SK-N-SH treated with all-trans-retinoic acid at 6 μM for 48 hours (cell line): ENCODE measurements at regions not wholly inside any gene's neighbourhood (a gene's known extent, or its start where the extent isn't known, plus 50 kb on each side); places are given as distances from the start of the nearest gene placed in this dataset.

Experiments used
- ARNTL ChIP-seq: fragments of 450-650 bp; formaldehyde crosslinking; IDR thresholded peaks from 2 replicates; pipeline ENCODE4 v1.5.0; 2020; ENCODE audit warnings: low read depth, mild to moderate bottlenecking, moderate library complexity, borderline replicate concordance
- BACH2 ChIP-seq: fragments of 250-450 bp; sonication (Bioruptor Pico); IDR thresholded peaks from 2 replicates; pipeline ENCODE4 v1.9.0; 2021; ENCODE audit warnings: mild to moderate bottlenecking, borderline replicate concordance
- GLIS3 ChIP-seq: fragments of 250-450 bp; sonication (Bioruptor Pico); IDR thresholded peaks from 2 replicates; pipeline ENCODE4 v1.5.0; 2020; ENCODE audit warnings: mild to moderate bottlenecking, moderate library complexity
- ISL1 ChIP-seq: fragments of 250-450 bp; sonication (Bioruptor Pico); IDR thresholded peaks from 2 replicates; pipeline ENCODE4 v2.1.2; 2022; ENCODE audit warnings: mild to moderate bottlenecking, moderate library complexity
- PPARA ChIP-seq: fragments of 250-450 bp; sonication (Bioruptor Pico); IDR thresholded peaks from 2 replicates; pipeline ENCODE4 v1.5.0; 2020; ENCODE audit warnings: mild to moderate bottlenecking, borderline replicate concordance
- TOX ChIP-seq: fragments of 250-450 bp; sonication (Bioruptor Pico); IDR thresholded peaks from 2 replicates; pipeline ENCODE4 v1.8.0; 2021; ENCODE audit warnings: mild to moderate bottlenecking, moderate library complexity, borderline replicate concordance
- ZC3H10 ChIP-seq: fragments of 250-450 bp; sonication (Bioruptor Pico); IDR thresholded peaks from 2 replicates; pipeline ENCODE4 v1.5.1; 2021; ENCODE audit warnings: mild to moderate bottlenecking, moderate library complexity
- ZNF70 ChIP-seq: fragments of 450-650 bp; formaldehyde crosslinking; IDR thresholded peaks from 2 replicates; pipeline ENCODE4 v1.5.0; 2020; ENCODE audit warnings: mild to moderate bottlenecking, moderate library complexity

DNA sequence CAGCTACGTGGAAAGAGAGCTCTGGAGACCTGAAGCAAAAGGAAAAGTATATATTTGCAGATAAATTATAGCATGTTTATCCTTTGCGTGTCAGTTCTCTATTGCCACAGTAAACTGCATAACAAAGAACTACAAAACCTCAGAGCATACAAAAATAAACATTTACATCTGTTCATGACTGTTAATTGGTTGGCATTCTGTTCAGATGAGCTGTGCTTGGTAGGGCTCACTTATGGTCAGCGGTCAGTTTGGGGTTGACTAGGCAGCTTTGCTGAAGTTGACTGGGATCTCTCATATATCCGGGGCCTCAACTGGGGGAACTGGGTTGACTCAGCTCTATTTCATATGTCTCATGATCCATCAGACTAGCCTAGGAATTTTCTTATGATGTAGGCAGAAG lies 257.7 kb downstream of the TLE1 start:
- TF ChIP-seq ZC3H10 (no peak), GLIS3 (CRISPR knock-in tag) (no peak), ISL1 (no peak), TOX (no peak), PPARA (CRISPR knock-in tag) (no peak), ARNTL (CRISPR knock-in tag) (no peak), ZNF70 (no peak), BACH2 (CRISPR knock-in tag) (no peak)
